ENCODE measurements at regions not wholly inside any gene's neighbourhood (a gene's known extent, or its start where the extent isn't known, plus 50 kb on each side); places are given as distances from the start of the nearest gene placed in this dataset.

- no peak for DNase-seq
- Histone ChIP-seq H3K36me3 (no peaks in the 10 kb centered on the region), H3K27me3 (ENCODE audit: insufficient read depth, low read depth, severe bottlenecking) (no peaks in the 10 kb centered on the region), H3K9me3 (ENCODE audit: severe bottlenecking) (no peaks in the 10 kb centered on the region), H3K4me3 (ENCODE audit: low read depth, low read length) (no peak overlapping the region), H3K27ac (no peak overlapping the region)
- TF ChIP-seq, protein P1, sequence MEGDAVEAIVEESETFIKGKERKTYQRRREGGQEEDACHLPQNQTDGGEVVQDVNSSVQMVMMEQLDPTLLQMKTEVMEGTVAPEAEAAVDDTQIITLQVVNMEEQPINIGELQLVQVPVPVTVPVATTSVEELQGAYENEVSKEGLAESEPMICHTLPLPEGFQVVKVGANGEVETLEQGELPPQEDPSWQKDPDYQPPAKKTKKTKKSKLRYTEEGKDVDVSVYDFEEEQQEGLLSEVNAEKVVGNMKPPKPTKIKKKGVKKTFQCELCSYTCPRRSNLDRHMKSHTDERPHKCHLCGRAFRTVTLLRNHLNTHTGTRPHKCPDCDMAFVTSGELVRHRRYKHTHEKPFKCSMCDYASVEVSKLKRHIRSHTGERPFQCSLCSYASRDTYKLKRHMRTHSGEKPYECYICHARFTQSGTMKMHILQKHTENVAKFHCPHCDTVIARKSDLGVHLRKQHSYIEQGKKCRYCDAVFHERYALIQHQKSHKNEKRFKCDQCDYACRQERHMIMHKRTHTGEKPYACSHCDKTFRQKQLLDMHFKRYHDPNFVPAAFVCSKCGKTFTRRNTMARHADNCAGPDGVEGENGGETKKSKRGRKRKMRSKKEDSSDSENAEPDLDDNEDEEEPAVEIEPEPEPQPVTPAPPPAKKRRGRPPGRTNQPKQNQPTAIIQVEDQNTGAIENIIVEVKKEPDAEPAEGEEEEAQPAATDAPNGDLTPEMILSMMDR (IDR thresholded peaks at IDR 0.05; ENCODE audit: low read depth, low read length): no peak
Observed at GRCh38 chr5:102581011-102581410, 82.2 kb upstream of the SLCO6A1 start.

DNA sequence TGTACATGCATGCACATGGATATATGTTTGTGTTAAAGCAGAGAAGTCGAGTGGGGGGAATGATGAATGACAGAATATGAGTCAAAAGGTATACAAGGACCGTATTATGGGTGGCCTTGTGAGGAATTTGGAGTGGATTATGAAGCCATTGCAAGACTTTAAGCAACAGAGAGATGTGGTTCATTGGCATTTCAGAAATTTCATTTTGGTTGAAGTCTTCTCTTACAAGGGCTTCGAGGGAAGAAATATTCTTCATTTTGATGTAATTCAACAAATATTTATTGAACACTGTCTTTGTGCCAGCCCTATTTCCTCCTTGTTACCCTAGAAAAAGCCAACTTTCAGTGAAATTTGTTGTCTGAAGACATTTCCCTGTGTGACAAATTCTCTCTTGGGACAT is 83.9 kb upstream of the SLCO6A1 start:
- TF ChIP-seq, protein P1 (IDR thresholded peaks at IDR 0.05; ENCODE audit: low read depth, low read length): no peak
- DNase-seq: no peak

GRCh38 chr5:102583276-102584124 is 84.7 kb upstream of the SLCO6A1 start:
- peak; percentile 13 for DNase-seq
- Histone ChIP-seq H3K27ac (no peak overlapping the region), H3K27me3 (ENCODE audit: insufficient read depth, low read depth, severe bottlenecking) (no peaks in the 10 kb centered on the region), H3K4me3 (ENCODE audit: low read depth, low read length) (no peak overlapping the region), H3K36me3 (no peaks in the 10 kb centered on the region), H3K9me3 (ENCODE audit: severe bottlenecking) (no peaks in the 10 kb centered on the region)
- TF ChIP-seq, protein P1 (IDR thresholded peaks at IDR 0.05; ENCODE audit: low read depth, low read length): no peak

More for the DNA sequence above, 83.9 kb upstream of the SLCO6A1 start:
- Histone ChIP-seq H3K9me3 (ENCODE audit: severe bottlenecking) (no peaks in the 10 kb centered on the region), H3K27me3 (ENCODE audit: insufficient read depth, low read depth, severe bottlenecking) (no peaks in the 10 kb centered on the region), H3K27ac (no peak overlapping the region), H3K36me3 (no peaks in the 10 kb centered on the region), H3K4me3 (ENCODE audit: low read depth, low read length) (no peak overlapping the region)

DNA sequence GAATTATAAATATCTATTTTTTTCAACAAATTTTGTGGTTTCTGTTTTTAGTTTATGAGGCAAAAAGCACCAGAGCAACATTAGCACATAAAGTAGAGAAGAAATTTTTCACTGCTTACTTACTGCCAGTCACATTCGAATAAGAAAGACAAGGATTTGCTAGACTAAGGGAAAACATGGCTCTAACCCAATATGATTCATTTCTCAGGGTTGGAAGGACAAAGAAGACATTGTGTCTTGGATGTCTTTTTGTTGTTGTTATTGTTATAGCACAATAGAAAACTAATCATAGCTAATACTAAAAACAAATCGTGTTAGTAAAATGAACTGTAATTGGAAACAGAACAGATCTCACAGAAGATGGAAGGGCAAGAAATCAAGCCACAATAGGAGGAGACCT is 90.9 kb upstream of the SLCO6A1 start:
- Histone ChIP-seq H3K9me3 (ENCODE audit: severe bottlenecking) (no peaks in the 10 kb centered on the region), H3K27ac (no peak overlapping the region), H3K36me3 (no peaks in the 10 kb centered on the region)

GRCh38 chr5:102590467-102590866 is 91.7 kb upstream of the SLCO6A1 start:
- no peaks in the 10 kb centered on the region for H3K9me3 ChIP-seq (ENCODE audit: severe bottlenecking)

More for the DNA sequence above, 90.9 kb upstream of the SLCO6A1 start:
- H3K4me3 ChIP-seq (ENCODE audit: low read depth, low read length): no peak overlapping the region
- no peak for DNase-seq
- H3K27me3 ChIP-seq (ENCODE audit: insufficient read depth, low read depth, severe bottlenecking): no peaks in the 10 kb centered on the region
- TF ChIP-seq, protein P1 (IDR thresholded peaks at IDR 0.05; ENCODE audit: low read depth, low read length): no peak

More at GRCh38 chr5:102590467-102590866, 91.7 kb upstream of the SLCO6A1 start:
- Histone ChIP-seq H3K36me3 (no peaks in the 10 kb centered on the region), H3K27ac (no peak overlapping the region), H3K4me3 (ENCODE audit: low read depth, low read length) (no peak overlapping the region), H3K27me3 (ENCODE audit: insufficient read depth, low read depth, severe bottlenecking) (no peaks in the 10 kb centered on the region)
- no peak for DNase-seq
- TF ChIP-seq, protein P1 (IDR thresholded peaks at IDR 0.05; ENCODE audit: low read depth, low read length): no peak

All from WERI-Rb-1 (cell line).